ENCODE measurements at regions not wholly inside any gene's neighbourhood (a gene's known extent, or its start where the extent isn't known, plus 50 kb on each side); places are given as distances from the start of the nearest gene placed in this dataset.

DNA sequence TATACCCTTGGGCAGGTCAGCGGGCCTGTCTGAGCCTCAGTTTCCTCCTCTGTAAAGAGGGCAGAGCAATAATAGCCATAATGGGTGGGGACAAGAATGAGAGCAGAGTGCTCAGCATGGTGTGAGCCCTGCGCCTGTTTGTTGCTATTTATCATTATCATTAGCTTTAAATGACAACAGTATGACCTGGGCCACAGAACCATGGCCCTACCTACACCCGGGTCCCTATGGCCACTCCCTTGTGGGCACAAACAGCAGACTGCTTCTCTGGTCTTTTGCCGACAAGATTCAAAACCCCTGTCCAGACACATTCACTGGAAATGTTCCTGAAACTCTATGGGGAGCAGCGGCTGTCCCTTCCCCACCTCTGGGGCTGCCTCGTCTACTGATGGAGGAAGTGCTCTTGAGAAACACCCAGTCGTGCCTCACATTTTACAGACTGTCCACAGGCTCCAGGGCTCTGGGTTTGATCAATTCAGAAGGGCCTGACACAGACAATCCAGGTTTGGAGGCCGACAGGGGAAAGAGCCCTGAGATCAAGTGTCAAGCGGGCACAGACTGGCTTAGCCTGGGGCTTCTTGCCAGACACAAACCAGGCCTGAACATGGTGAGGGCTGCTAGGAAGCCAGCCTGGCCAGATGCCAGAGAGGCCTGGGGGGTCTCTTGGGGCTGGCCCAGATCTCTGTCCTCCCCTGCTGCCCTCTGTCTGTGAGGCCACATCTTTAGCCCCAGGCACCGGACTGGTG lies 112.5 kb upstream of the CD82 start:
- ATAC-seq (no peak), DNase-seq (no peak)
- no peaks in the 10 kb centered on the region for H3K9me3 ChIP-seq
- TF ChIP-seq, protein P1, sequence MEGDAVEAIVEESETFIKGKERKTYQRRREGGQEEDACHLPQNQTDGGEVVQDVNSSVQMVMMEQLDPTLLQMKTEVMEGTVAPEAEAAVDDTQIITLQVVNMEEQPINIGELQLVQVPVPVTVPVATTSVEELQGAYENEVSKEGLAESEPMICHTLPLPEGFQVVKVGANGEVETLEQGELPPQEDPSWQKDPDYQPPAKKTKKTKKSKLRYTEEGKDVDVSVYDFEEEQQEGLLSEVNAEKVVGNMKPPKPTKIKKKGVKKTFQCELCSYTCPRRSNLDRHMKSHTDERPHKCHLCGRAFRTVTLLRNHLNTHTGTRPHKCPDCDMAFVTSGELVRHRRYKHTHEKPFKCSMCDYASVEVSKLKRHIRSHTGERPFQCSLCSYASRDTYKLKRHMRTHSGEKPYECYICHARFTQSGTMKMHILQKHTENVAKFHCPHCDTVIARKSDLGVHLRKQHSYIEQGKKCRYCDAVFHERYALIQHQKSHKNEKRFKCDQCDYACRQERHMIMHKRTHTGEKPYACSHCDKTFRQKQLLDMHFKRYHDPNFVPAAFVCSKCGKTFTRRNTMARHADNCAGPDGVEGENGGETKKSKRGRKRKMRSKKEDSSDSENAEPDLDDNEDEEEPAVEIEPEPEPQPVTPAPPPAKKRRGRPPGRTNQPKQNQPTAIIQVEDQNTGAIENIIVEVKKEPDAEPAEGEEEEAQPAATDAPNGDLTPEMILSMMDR (IDR thresholded peaks at IDR 0.05), result no peak
- H3K4me3 ChIP-seq, result no peak overlapping the region
- H3K36me3 ChIP-seq (ENCODE audit: low read depth), result no peaks in the 10 kb centered on the region
- H3K4me1 ChIP-seq (ENCODE audit: low read depth), result no peaks in the 10 kb centered on the region
- intact Hi-C loops (cut with DNase I, micrococcal nuclease), result no loop called here

DNA sequence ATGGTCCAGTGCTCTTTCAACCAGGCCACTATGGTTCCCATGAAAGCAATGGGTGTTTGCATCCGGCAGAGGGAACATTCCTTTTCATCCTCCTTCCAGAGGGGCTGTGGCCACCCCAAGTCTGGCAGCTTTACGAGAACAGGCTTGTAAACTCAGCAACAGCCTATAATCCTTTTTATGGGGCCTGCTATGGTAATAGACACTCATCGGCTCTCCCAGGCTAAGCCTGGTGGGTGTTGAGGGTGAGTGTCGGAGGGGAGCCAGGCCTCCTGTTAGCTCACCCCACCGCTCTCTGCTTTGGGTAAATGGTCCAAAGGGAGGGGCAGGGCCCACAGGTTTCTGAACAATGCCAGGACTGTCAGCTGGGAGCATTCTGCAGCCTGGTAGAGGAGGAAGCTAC lies 111.6 kb upstream of the CD82 start:
- no peaks in the 10 kb centered on the region for H3K9me3 ChIP-seq
- intact Hi-C loops (cut with DNase I, micrococcal nuclease), result no loop called here
- TF ChIP-seq, protein P1 (IDR thresholded peaks at IDR 0.05), result no peak
- no peaks in the 10 kb centered on the region for H3K36me3 ChIP-seq (ENCODE audit: low read depth)
- H3K4me1 ChIP-seq (ENCODE audit: low read depth), result no peaks in the 10 kb centered on the region
- ATAC-seq, result peak; percentile 10
- H3K4me3 ChIP-seq, result no peak overlapping the region
- no peak for DNase-seq

- Histone ChIP-seq H3K4me1 (ENCODE audit: low read depth) (no peaks in the 10 kb centered on the region), H3K36me3 (ENCODE audit: low read depth) (no peaks in the 10 kb centered on the region), H3K4me3 (no peak overlapping the region), H3K9me3 (no peaks in the 10 kb centered on the region)
- no peak for DNase-seq
- no peak for ATAC-seq
- TF ChIP-seq, protein P1 (IDR thresholded peaks at IDR 0.05), result no peak
- intact Hi-C loops (cut with DNase I, micrococcal nuclease), result no loop called here
Measured at GRCh38 chr11:44454666-44455065, 110.8 kb upstream of the CD82 start.

DNA sequence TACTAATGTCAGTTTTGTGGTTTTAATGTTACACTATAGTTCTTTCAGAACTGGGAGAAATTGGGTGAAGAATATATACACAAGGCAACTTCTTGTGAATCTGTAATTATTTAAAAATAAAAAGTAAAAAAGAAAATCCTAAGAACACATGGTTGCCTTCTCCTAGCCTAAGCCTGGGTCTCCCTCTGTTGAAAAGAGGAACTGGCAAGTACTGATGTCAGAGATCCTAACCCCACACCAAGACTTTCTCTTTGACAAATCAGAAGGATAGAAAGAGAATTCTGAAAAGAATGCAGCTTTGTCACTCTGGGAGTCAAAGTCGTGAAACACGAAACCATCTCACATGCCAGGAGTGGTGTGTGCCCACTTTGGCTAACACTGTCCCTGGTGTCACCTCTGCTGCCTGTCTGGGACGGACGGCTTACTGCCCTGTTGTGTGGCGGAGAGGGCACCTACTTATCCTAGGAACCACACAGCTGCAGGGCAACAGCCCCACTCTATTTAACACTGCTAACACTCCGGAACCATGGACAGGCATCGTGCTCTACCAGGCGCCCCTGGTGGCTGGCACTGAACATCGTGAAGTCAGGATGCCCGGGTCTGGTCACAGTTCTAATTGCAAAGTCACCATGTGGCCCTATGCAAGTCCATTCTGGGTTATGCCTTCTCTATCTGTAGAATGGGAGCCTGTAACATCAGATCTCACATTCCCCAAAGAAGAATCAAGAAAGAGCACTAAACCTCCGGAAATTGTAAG lies 108.7 kb upstream of the CD82 start:
- no peaks in the 10 kb centered on the region for H3K36me3 ChIP-seq (ENCODE audit: low read depth)
- no peak for DNase-seq
- intact Hi-C loops (cut with DNase I, micrococcal nuclease), result no loop called here
- TF ChIP-seq, protein P1 (IDR thresholded peaks at IDR 0.05), result no peak
- peak; percentile 29 for ATAC-seq
- H3K9me3 ChIP-seq, result no peaks in the 10 kb centered on the region
- no peaks in the 10 kb centered on the region for H3K4me1 ChIP-seq (ENCODE audit: low read depth)
- no peak overlapping the region for H3K4me3 ChIP-seq

- Histone ChIP-seq H3K4me3 (no peak overlapping the region), H3K9me3 (no peaks in the 10 kb centered on the region), H3K36me3 (ENCODE audit: low read depth) (no peaks in the 10 kb centered on the region), H3K4me1 (ENCODE audit: low read depth) (no peaks in the 10 kb centered on the region)
- ATAC-seq (no peak), DNase-seq (no peak)
- TF ChIP-seq, protein P1 (IDR thresholded peaks at IDR 0.05), result no peak
- intact Hi-C loops (cut with DNase I, micrococcal nuclease), result no loop called here
Measured at GRCh38 chr11:44457862-44458261, 107.6 kb upstream of the CD82 start.

Data from mucosa of descending colon (tissue), 3 donors.